ENCODE measurements at regions not wholly inside any gene's neighbourhood (a gene's known extent, or its start where the extent isn't known, plus 50 kb on each side); places are given as distances from the start of the nearest gene placed in this dataset.

- intact Hi-C loops (cut with micrococcal nuclease): loop anchor here (1.0 to 5.0 kb wide), 3 partner anchors 214 to 329 kb away; no protein-coding TSS in a partner anchor
- Mint-ChIP-seq H3K9me3 (no peaks in the 10 kb centered on the region), H3K27ac (no peak overlapping the region), H3K36me3 (ENCODE audit: low read depth) (no peaks in the 10 kb centered on the region), H3K4me1 (peaks cover 15% of the 10 kb centered on the region), H3K4me3 (no peak overlapping the region), H3K27me3 (no peaks in the 10 kb centered on the region)
- peak; percentile 86 for DNase-seq
Measured at GRCh38 chr14:32254952-32255679, 52.0 kb upstream of the RNU6-8 start.

- intact Hi-C loops (cut with micrococcal nuclease): loop anchor here (1.0 to 2.0 kb wide), 2 partner anchors 213 to 329 kb away; no protein-coding TSS in a partner anchor
- H3K27me3 Mint-ChIP-seq: no peaks in the 10 kb centered on the region
- DNase-seq: no peak
- H3K36me3 Mint-ChIP-seq (ENCODE audit: low read depth): no peaks in the 10 kb centered on the region
- no peak overlapping the region for H3K4me3 Mint-ChIP-seq
- H3K9me3 Mint-ChIP-seq: no peaks in the 10 kb centered on the region
- no peak overlapping the region for H3K27ac Mint-ChIP-seq
- H3K4me1 Mint-ChIP-seq: peaks cover 17% of the 10 kb centered on the region
Measured at GRCh38 chr14:32255789-32256188, 52.7 kb upstream of the RNU6-8 start.

GRCh38 chr14:32256576-32256975, 53.5 kb upstream of the RNU6-8 start:
- Mint-ChIP-seq H3K9me3 (peaks cover 2% of the 10 kb centered on the region), H3K4me3 (no peak overlapping the region), H3K27ac (no peak overlapping the region), H3K4me1 (peaks cover 17% of the 10 kb centered on the region), H3K36me3 (ENCODE audit: low read depth) (no peaks in the 10 kb centered on the region), H3K27me3 (no peaks in the 10 kb centered on the region)
- intact Hi-C loops (cut with micrococcal nuclease): no loop called here
- no peak for DNase-seq

GRCh38 chr14:32258336-32258993, 55.4 kb upstream of the RNU6-8 start:
- Mint-ChIP-seq H3K4me3 (no peak overlapping the region), H3K4me1 (peaks cover 17% of the 10 kb centered on the region), H3K9me3 (peaks cover 9% of the 10 kb centered on the region), H3K27ac (no peak overlapping the region), H3K27me3 (no peaks in the 10 kb centered on the region), H3K36me3 (ENCODE audit: low read depth) (no peaks in the 10 kb centered on the region)
- intact Hi-C loops (cut with micrococcal nuclease): no loop called here
- DNase-seq: no peak

GRCh38 chr14:32259368-32260013, 56.4 kb upstream of the RNU6-8 start:
- Mint-ChIP-seq H3K36me3 (ENCODE audit: low read depth) (no peaks in the 10 kb centered on the region), H3K4me3 (peak overlapping the region; percentile 40), H3K4me1 (peaks cover 17% of the 10 kb centered on the region), H3K27ac (peak overlapping the region; percentile 51), H3K27me3 (no peaks in the 10 kb centered on the region), H3K9me3 (peaks cover 17% of the 10 kb centered on the region)
- intact Hi-C loops (cut with micrococcal nuclease): no loop called here
- peak; percentile 70 for DNase-seq

GRCh38 chr14:32263939-32264567, 61.0 kb upstream of the RNU6-8 start:
- Mint-ChIP-seq H3K9me3 (peaks cover 27% of the 10 kb centered on the region), H3K36me3 (ENCODE audit: low read depth) (no peaks in the 10 kb centered on the region), H3K27me3 (peaks cover 2% of the 10 kb centered on the region), H3K4me3 (no peak overlapping the region), H3K4me1 (peaks cover 12% of the 10 kb centered on the region), H3K27ac (no peak overlapping the region)
- DNase-seq: no peak
- intact Hi-C loops (cut with micrococcal nuclease): no loop called here

- Mint-ChIP-seq H3K4me1 (peaks cover 1% of the 10 kb centered on the region), H3K27me3 (peaks cover 2% of the 10 kb centered on the region), H3K9me3 (peaks cover 27% of the 10 kb centered on the region), H3K27ac (no peak overlapping the region), H3K4me3 (no peak overlapping the region), H3K36me3 (ENCODE audit: low read depth) (no peaks in the 10 kb centered on the region)
- no peak for DNase-seq
- intact Hi-C loops (cut with micrococcal nuclease): no loop called here
Measured at GRCh38 chr14:32265584-32265983, 62.5 kb upstream of the RNU6-8 start.

- Mint-ChIP-seq H3K36me3 (ENCODE audit: low read depth) (no peaks in the 10 kb centered on the region), H3K27ac (no peak overlapping the region), H3K4me1 (no peaks in the 10 kb centered on the region), H3K9me3 (peaks cover 27% of the 10 kb centered on the region), H3K4me3 (no peak overlapping the region), H3K27me3 (peaks cover 5% of the 10 kb centered on the region)
- DNase-seq: no peak
- intact Hi-C loops (cut with micrococcal nuclease): no loop called here
Measured at GRCh38 chr14:32277998-32278397, 51.1 kb upstream of the AKAP6 start.
